ENCODE measurements at regions not wholly inside any gene's neighbourhood (a gene's known extent, or its start where the extent isn't known, plus 50 kb on each side); places are given as distances from the start of the nearest gene placed in this dataset.

DNA sequence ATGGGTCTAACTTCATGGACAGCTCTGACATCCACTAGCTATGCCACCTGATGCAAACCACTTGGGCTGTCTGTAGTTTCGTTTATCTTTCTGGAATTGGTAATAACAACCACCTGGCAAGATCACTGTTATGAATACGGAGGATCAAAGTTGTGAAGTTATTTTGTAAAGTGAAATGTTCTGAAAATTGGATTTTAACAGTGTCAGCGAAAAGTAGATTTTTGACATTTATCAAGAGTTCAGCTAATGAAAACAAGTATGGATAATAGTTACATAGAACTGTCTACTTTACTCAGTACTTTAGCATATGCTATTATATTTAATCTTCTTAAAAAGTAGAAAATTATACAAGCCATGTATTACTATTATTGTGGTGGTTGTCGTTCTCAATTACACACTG, 813.8 kb downstream of the RNF144A start:
- Mint-ChIP-seq H3K9me3 (peaks cover 0 to 2% (median 0%) of the 10 kb centered on the region in 7 donors), H3K27ac (no peak overlapping the region), H3K4me1 (no peaks in the 10 kb centered on the region), H3K27me3 (ENCODE audit: low read depth in 3 of 3) (peaks cover 0 to 2% (median 0%) of the 10 kb centered on the region in 3 donors), H3K36me3 (no peaks in the 10 kb centered on the region), H3K4me3 (no peak overlapping the region)
- Histone ChIP-seq H3K36me3 (replicated peaks in 1 of 2; ENCODE audit: control insufficient read depth in 1 of 2, insufficient read depth in 2 of 2, low read length in 2 of 2) (no peaks in the 10 kb centered on the region), H3K9me3 (replicated peaks in 1 of 2; ENCODE audit: control insufficient read depth in 1 of 2, insufficient read depth in 1 of 2, low read length in 2 of 2) (no peaks in the 10 kb centered on the region), H3K9ac (ENCODE audit: insufficient read depth, low read length, poor library complexity, severe bottlenecking) (no peak overlapping the region), H4K20me1 (ENCODE audit: insufficient read depth, low read length) (no peaks in the 10 kb centered on the region), H3K27me3 (ENCODE audit: control insufficient read depth in 2 of 2, insufficient read depth in 2 of 2, low read length in 2 of 2) (no peaks in the 10 kb centered on the region), H3K27ac (ENCODE audit: low read depth in 1 of 2, low read length in 2 of 2) (no peak overlapping the region), H3K4me2 (replicated peaks; ENCODE audit: extremely low read depth, low read length, poor library complexity, severe bottlenecking) (no peak overlapping the region), H2AFZ (ENCODE audit: insufficient read depth, low read depth, low read length, poor library complexity, severe bottlenecking) (no peak overlapping the region), H3K4me1 (ENCODE audit: control insufficient read depth in 1 of 2, insufficient read depth in 2 of 2, low read length in 2 of 2) (no peaks in the 10 kb centered on the region), H3K4me3 (replicated peaks in 1 of 3; ENCODE audit: low read depth in 2 of 3, low read length in 3 of 3) (no peak overlapping the region), H3K79me2 (ENCODE audit: insufficient read depth, low read length) (no peaks in the 10 kb centered on the region)
- WGBS (ENCODE audit: insufficient coverage) = no CpG with 5 or more reads among the region's 4 CpGs
- intact Hi-C loops (cut with micrococcal nuclease) = no loop called here
- DNase-seq = no peak
- TF ChIP-seq, protein P1, sequence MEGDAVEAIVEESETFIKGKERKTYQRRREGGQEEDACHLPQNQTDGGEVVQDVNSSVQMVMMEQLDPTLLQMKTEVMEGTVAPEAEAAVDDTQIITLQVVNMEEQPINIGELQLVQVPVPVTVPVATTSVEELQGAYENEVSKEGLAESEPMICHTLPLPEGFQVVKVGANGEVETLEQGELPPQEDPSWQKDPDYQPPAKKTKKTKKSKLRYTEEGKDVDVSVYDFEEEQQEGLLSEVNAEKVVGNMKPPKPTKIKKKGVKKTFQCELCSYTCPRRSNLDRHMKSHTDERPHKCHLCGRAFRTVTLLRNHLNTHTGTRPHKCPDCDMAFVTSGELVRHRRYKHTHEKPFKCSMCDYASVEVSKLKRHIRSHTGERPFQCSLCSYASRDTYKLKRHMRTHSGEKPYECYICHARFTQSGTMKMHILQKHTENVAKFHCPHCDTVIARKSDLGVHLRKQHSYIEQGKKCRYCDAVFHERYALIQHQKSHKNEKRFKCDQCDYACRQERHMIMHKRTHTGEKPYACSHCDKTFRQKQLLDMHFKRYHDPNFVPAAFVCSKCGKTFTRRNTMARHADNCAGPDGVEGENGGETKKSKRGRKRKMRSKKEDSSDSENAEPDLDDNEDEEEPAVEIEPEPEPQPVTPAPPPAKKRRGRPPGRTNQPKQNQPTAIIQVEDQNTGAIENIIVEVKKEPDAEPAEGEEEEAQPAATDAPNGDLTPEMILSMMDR (IDR thresholded peaks at IDR 0.05) = no peak

DNA sequence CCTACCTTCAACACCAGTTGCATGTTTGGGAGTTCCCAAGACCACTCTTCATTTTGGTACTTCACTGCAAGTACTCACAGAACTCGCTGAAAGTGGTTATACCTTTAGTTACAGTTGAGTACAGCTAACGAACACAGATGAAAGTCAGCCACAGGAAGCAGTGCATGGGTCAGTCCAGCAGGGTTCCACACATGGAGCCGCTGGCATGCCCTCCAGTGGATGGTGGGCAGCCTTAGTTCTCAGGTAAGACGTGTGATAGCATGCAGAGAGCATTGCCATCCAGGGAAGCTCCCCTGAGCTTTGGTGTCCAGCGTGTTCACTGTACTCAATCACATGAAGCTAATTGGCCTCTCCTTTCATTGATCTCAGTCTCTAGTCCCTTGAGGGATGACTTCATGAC, 815.3 kb downstream of the RNF144A start:
- Histone ChIP-seq H2AFZ (ENCODE audit: insufficient read depth, low read depth, low read length, poor library complexity, severe bottlenecking) (no peak overlapping the region), H3K4me3 (replicated peaks in 1 of 3; ENCODE audit: low read depth in 2 of 3, low read length in 3 of 3) (no peak overlapping the region), H3K9ac (ENCODE audit: insufficient read depth, low read length, poor library complexity, severe bottlenecking) (no peak overlapping the region), H3K79me2 (ENCODE audit: insufficient read depth, low read length) (no peaks in the 10 kb centered on the region), H3K27me3 (ENCODE audit: control insufficient read depth in 2 of 2, insufficient read depth in 2 of 2, low read length in 2 of 2) (no peaks in the 10 kb centered on the region), H3K4me2 (replicated peaks; ENCODE audit: extremely low read depth, low read length, poor library complexity, severe bottlenecking) (no peak overlapping the region), H3K9me3 (replicated peaks in 1 of 2; ENCODE audit: control insufficient read depth in 1 of 2, insufficient read depth in 1 of 2, low read length in 2 of 2) (no peaks in the 10 kb centered on the region), H3K27ac (ENCODE audit: low read depth in 1 of 2, low read length in 2 of 2) (no peak overlapping the region), H3K4me1 (ENCODE audit: control insufficient read depth in 1 of 2, insufficient read depth in 2 of 2, low read length in 2 of 2) (no peaks in the 10 kb centered on the region), H4K20me1 (ENCODE audit: insufficient read depth, low read length) (no peaks in the 10 kb centered on the region), H3K36me3 (replicated peaks in 1 of 2; ENCODE audit: control insufficient read depth in 1 of 2, insufficient read depth in 2 of 2, low read length in 2 of 2) (no peaks in the 10 kb centered on the region)
- Mint-ChIP-seq H3K4me1 (no peaks in the 10 kb centered on the region), H3K27me3 (ENCODE audit: low read depth in 3 of 3) (peaks cover 0 to 2% (median 0%) of the 10 kb centered on the region in 3 donors), H3K4me3 (no peak overlapping the region), H3K9me3 (peaks cover 0 to 3% (median 0%) of the 10 kb centered on the region in 7 donors), H3K27ac (no peak overlapping the region), H3K36me3 (no peaks in the 10 kb centered on the region)
- DNase-seq = no peak
- 96% methylated on average over 5 of the region's 5 CpGs for WGBS (ENCODE audit: insufficient coverage)
- TF ChIP-seq, protein P1 (IDR thresholded peaks at IDR 0.05) = no peak
- intact Hi-C loops (cut with micrococcal nuclease) = no loop called here

Data from CD14-positive monocyte (primary cell).